ENCODE measurements at regions not wholly inside any gene's neighbourhood (a gene's known extent, or its start where the extent isn't known, plus 50 kb on each side); places are given as distances from the start of the nearest gene placed in this dataset.

DNA sequence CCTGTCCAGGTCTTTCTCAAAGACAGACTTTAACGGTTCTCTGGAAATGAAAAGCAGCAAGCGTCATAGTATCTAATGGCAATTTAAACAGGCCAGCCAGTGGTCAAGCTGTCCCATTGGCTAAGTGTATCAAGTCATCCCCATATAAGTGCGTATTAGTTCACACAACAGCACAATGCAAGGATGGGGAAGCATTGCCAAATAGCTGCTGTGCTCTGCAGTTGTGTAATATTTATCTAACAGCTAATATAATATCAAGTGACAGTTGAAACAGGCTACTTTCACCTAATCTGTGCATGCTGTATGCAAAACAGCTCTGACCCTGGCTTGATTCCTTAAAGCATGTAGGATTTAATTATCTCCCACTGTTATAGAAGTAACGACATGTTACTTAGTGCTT lies 134.8 kb upstream of the PPARGC1A start:
- TF ChIP-seq, protein P1, sequence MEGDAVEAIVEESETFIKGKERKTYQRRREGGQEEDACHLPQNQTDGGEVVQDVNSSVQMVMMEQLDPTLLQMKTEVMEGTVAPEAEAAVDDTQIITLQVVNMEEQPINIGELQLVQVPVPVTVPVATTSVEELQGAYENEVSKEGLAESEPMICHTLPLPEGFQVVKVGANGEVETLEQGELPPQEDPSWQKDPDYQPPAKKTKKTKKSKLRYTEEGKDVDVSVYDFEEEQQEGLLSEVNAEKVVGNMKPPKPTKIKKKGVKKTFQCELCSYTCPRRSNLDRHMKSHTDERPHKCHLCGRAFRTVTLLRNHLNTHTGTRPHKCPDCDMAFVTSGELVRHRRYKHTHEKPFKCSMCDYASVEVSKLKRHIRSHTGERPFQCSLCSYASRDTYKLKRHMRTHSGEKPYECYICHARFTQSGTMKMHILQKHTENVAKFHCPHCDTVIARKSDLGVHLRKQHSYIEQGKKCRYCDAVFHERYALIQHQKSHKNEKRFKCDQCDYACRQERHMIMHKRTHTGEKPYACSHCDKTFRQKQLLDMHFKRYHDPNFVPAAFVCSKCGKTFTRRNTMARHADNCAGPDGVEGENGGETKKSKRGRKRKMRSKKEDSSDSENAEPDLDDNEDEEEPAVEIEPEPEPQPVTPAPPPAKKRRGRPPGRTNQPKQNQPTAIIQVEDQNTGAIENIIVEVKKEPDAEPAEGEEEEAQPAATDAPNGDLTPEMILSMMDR (IDR thresholded peaks at IDR 0.05): no peak
- no peak for TF ChIP-seq POLR2AphosphoS5 (IDR thresholded peaks at IDR 0.05)

All from suprapubic skin (tissue), 3 donors.